H9 (cell line): ENCODE measurements at regions not wholly inside any gene's neighbourhood (a gene's known extent, or its start where the extent isn't known, plus 50 kb on each side); places are given as distances from the start of the nearest gene placed in this dataset.

Experiments used
- DNase-seq: peaks from one replicate; pipeline ENCODE4 v3.0.0-alpha.2; 2017
- H2AFZ ChIP-seq: one replicate; pipeline ENCODE4 v1.6.1; 2013; ENCODE audit warnings: mild to moderate bottlenecking, low read length, control low read depth, moderate library complexity
- H2AK5ac ChIP-seq: 2 replicates; pipeline ENCODE4 v1.6.1; 2013; ENCODE audit warnings: low read length, control low read depth, mixed read lengths; ENCODE audit not compliant: insufficient read length
- H2BK120ac ChIP-seq: one replicate; pipeline ENCODE4 v1.6.1; 2013; ENCODE audit warnings: low read depth, mild to moderate bottlenecking, low read length, control low read depth, inconsistent platforms; ENCODE audit not compliant: poor library complexity, severe bottlenecking
- H2BK12ac ChIP-seq: 2 replicates; pipeline ENCODE4 v1.6.1; 2013; ENCODE audit warnings: low read length, control low read depth, mixed read lengths, low read depth; ENCODE audit not compliant: insufficient read length
- H2BK15ac ChIP-seq: 2 replicates; pipeline ENCODE4 v1.6.1; 2013; ENCODE audit warnings: low read depth, low read length, control low read depth
- H2BK20ac ChIP-seq: one replicate; pipeline ENCODE4 v1.6.1; 2013; ENCODE audit warnings: low read depth, mild to moderate bottlenecking, low read length, control low read depth, inconsistent platforms; ENCODE audit not compliant: poor library complexity, severe bottlenecking
- H2BK5ac ChIP-seq: 2 replicates; pipeline ENCODE4 v1.6.1; 2013; ENCODE audit warnings: low read length, control low read depth, mixed read lengths; ENCODE audit not compliant: insufficient read length
- H3K14ac ChIP-seq: 2 replicates; pipeline ENCODE4 v1.6.1; 2013; ENCODE audit warnings: low read length, control low read depth; ENCODE audit not compliant: insufficient read depth
- H3K18ac ChIP-seq: 2 replicates; pipeline ENCODE4 v1.6.1; 2013; ENCODE audit warnings: low read depth, mild to moderate bottlenecking, mixed read lengths, low read length, control low read depth; ENCODE audit not compliant: insufficient read length
- H3K23ac ChIP-seq: 2 replicates; pipeline ENCODE4 v1.6.1; 2013; ENCODE audit warnings: low read length, control low read depth, mixed read lengths, low read depth; ENCODE audit not compliant: insufficient read length
- H3K23me2 ChIP-seq: 2 replicates; pipeline ENCODE4 v1.6.1; 2013; ENCODE audit warnings: low read depth, mild to moderate bottlenecking, mixed read lengths, low read length, control low read depth; ENCODE audit not compliant: insufficient read length, poor library complexity, severe bottlenecking
- H3K27ac ChIP-seq: 2 replicates; pipeline ENCODE4 v1.5.1; 2013; ENCODE audit warnings: low read length, control low read depth, mixed read lengths, low read depth; ENCODE audit not compliant: insufficient read length
- H3K27me3 ChIP-seq: 2 replicates; pipeline ENCODE4 v1.6.1; 2013; ENCODE audit warnings: low read length, control low read depth, inconsistent platforms; ENCODE audit not compliant: insufficient read depth
- H3K4ac ChIP-seq: 2 replicates; pipeline ENCODE4 v1.6.1; 2013; ENCODE audit warnings: low read depth, mild to moderate bottlenecking, control low read depth, inconsistent platforms, low read length, moderate library complexity
- H3K4me1 ChIP-seq: 2 replicates; pipeline ENCODE4 v1.6.1; 2013; ENCODE audit warnings: low read length, control low read depth, inconsistent platforms; ENCODE audit not compliant: insufficient read depth
- H3K4me2 ChIP-seq: 2 replicates; pipeline ENCODE4 v1.6.1; 2013; ENCODE audit warnings: low read length, control low read depth, mixed read lengths; ENCODE audit not compliant: insufficient read length, insufficient read depth
- H3K56ac ChIP-seq: 2 replicates; pipeline ENCODE4 v1.6.1; 2013; ENCODE audit warnings: low read depth, mild to moderate bottlenecking, mixed read lengths, low read length, control low read depth; ENCODE audit not compliant: insufficient read length
- H3K79me1 ChIP-seq: 2 replicates; pipeline ENCODE4 v1.6.1; 2013; ENCODE audit warnings: low read depth, mild to moderate bottlenecking, moderate library complexity, low read length, control low read depth, inconsistent platforms; ENCODE audit not compliant: insufficient read depth, poor library complexity, severe bottlenecking
- H3K79me2 ChIP-seq: 2 replicates; pipeline ENCODE4 v1.6.1; 2013; ENCODE audit warnings: low read length, control low read depth, inconsistent platforms; ENCODE audit not compliant: insufficient read depth
- H3K9ac ChIP-seq: 2 replicates; pipeline ENCODE4 v1.6.1; 2013; ENCODE audit warnings: low read length, control low read depth, mixed read lengths; ENCODE audit not compliant: insufficient read length; ENCODE audit errors: extremely low read depth
- H3K9me3 ChIP-seq: one replicate; pipeline ENCODE4 v1.6.1; 2013; ENCODE audit warnings: low read depth, low read length, inconsistent platforms; ENCODE audit not compliant: control insufficient read depth
- H3T11ph ChIP-seq: one replicate; pipeline ENCODE4 v1.6.1; 2013; ENCODE audit warnings: mild to moderate bottlenecking, low read length, control low read depth, inconsistent platforms
- H4K20me1 ChIP-seq: one replicate; pipeline ENCODE4 v1.6.1; 2013; ENCODE audit not compliant: control insufficient read depth, insufficient read length, insufficient read depth
- H4K5ac ChIP-seq: 2 replicates; pipeline ENCODE4 v1.6.1; 2013; ENCODE audit warnings: low read depth, mild to moderate bottlenecking, mixed read lengths, low read length, control low read depth; ENCODE audit not compliant: insufficient read length
- H4K8ac ChIP-seq: replicated peaks from 2 replicates; pipeline ENCODE4 v1.6.1; 2013; ENCODE audit warnings: low read length, control low read depth, mixed read lengths, low read depth; ENCODE audit not compliant: insufficient read length
- H4K91ac ChIP-seq: 2 replicates; pipeline ENCODE4 v1.6.1; 2013; ENCODE audit warnings: low read depth, mild to moderate bottlenecking, moderate library complexity, mixed read lengths, low read length, control low read depth; ENCODE audit not compliant: insufficient read length
- H3K27ac Mint-ChIP-seq, 3 experiments: 2 replicates in 2 of 3; 3 replicates in 1 of 3; pipeline ENCODE4 v1.8.0; 2020 to 2021; ENCODE audit warnings: mixed read lengths in 3 of 3, mild to moderate bottlenecking in 1 of 3, moderate library complexity in 1 of 3
- H3K27me3 Mint-ChIP-seq: 2 replicates; pipeline ENCODE4 v1.8.0; 2021; ENCODE audit warnings: low read depth, mild to moderate bottlenecking, moderate library complexity, mixed read lengths
- H3K36me3 Mint-ChIP-seq, 3 experiments: 2 replicates in 2 of 3; 3 replicates in 1 of 3; pipeline ENCODE4 v1.8.0; 2020 to 2021; ENCODE audit warnings: low read depth in 3 of 3, mixed read lengths in 3 of 3; ENCODE audit not compliant: insufficient read depth in 1 of 3
- H3K4me1 Mint-ChIP-seq, 2 experiments: 2 replicates each; pipeline ENCODE4 v1.8.0; 2020; ENCODE audit warnings: mixed read lengths in 2 of 2
- H3K4me3 Mint-ChIP-seq, 2 experiments: 2 replicates in 1 of 2; 3 replicates in 1 of 2; pipeline ENCODE4 v1.8.0; 2020 to 2021; ENCODE audit warnings: mild to moderate bottlenecking in 2 of 2, mixed read lengths in 2 of 2, moderate library complexity in 1 of 2
- H3K9me3 Mint-ChIP-seq, 2 experiments: 2 replicates in 1 of 2; 3 replicates in 1 of 2; pipeline ENCODE4 v1.8.0; 2020; ENCODE audit warnings: mild to moderate bottlenecking in 2 of 2, mixed read lengths in 2 of 2, moderate library complexity in 1 of 2
- WGBS: extraction: QIAGEN DNeasy Blood & Tissue Kit; methylation state at CpG from one replicate; pipeline ENCODE4 v1.1.7; 2013; ENCODE audit warnings: missing lambda C conversion rate, low lambda C conversion rate, mixed read lengths; ENCODE audit not compliant: insufficient read length; ENCODE audit errors: extremely low coverage; 5-methylcytosine and 5-hydroxymethylcytosine counted together
- TF ChIP-seq, protein P1 (sequence below): fragments of 200-600 bp; sonication (generic); conservative IDR thresholded peaks from 3 replicates; pipeline ENCODE4 v1.8.0; 2021; ENCODE audit warnings: antibody characterized with exemption, mild to moderate bottlenecking

DNA sequence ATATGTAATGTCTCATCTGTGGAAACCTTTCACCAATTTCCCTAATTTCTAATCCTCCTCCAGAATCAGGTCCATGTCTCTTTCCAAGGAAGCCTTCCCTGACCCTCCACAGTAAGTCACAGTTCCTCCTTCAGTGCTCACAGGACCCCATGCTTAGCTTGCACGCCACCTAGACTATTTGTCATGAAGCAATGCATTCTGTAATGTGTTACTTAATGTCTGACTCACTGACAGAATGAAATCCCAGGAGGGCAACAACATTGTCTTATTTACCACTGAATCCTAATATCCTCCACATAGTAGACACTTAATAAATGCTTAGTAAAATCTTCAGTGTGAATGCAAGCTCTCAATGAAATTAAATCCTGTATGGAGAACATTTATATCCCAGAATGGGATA lies 245.9 kb upstream of the PLD5 start:
- H3T11ph ChIP-seq: no peak overlapping the region
- no peak overlapping the region for H3K9ac ChIP-seq
- no peaks in the 10 kb centered on the region; a peak in 1 of 4 replicates for H3K4me1 Mint-ChIP-seq
- no peak overlapping the region for H3K4me3 Mint-ChIP-seq
- H2BK15ac ChIP-seq: no peak overlapping the region
- H3K4me1 ChIP-seq: no peaks in the 10 kb centered on the region
- no peak overlapping the region for H3K56ac ChIP-seq
- no peaks in the 10 kb centered on the region for H3K79me1 ChIP-seq
- no peak overlapping the region for H4K91ac ChIP-seq
- no peaks in the 10 kb centered on the region for H4K20me1 ChIP-seq
- no peaks in the 10 kb centered on the region for H3K23me2 ChIP-seq
- H3K27me3 Mint-ChIP-seq: no peaks in the 10 kb centered on the region
- H3K27ac ChIP-seq: no peak overlapping the region
- no peak overlapping the region for H2BK120ac ChIP-seq
- H3K4ac ChIP-seq: no peak overlapping the region
- H3K23ac ChIP-seq: no peak overlapping the region
- no peak overlapping the region for H2BK20ac ChIP-seq
- no peak overlapping the region for H3K18ac ChIP-seq
- no peak overlapping the region for H2BK5ac ChIP-seq
- no peak overlapping the region for H2AK5ac ChIP-seq
- H3K14ac ChIP-seq: no peak overlapping the region
- H4K5ac ChIP-seq: no peak overlapping the region
- WGBS: no CpG with 5 or more reads among the region's 1 CpG
- H4K8ac ChIP-seq: no peak overlapping the region
- DNase-seq: no peak
- TF ChIP-seq, protein P1, sequence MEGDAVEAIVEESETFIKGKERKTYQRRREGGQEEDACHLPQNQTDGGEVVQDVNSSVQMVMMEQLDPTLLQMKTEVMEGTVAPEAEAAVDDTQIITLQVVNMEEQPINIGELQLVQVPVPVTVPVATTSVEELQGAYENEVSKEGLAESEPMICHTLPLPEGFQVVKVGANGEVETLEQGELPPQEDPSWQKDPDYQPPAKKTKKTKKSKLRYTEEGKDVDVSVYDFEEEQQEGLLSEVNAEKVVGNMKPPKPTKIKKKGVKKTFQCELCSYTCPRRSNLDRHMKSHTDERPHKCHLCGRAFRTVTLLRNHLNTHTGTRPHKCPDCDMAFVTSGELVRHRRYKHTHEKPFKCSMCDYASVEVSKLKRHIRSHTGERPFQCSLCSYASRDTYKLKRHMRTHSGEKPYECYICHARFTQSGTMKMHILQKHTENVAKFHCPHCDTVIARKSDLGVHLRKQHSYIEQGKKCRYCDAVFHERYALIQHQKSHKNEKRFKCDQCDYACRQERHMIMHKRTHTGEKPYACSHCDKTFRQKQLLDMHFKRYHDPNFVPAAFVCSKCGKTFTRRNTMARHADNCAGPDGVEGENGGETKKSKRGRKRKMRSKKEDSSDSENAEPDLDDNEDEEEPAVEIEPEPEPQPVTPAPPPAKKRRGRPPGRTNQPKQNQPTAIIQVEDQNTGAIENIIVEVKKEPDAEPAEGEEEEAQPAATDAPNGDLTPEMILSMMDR: no peak
- peaks cover 0 to 13% (median 6%) of the 10 kb centered on the region in 3 experiments; a peak in 3 of 7 replicates for H3K36me3 Mint-ChIP-seq
- H3K4me2 ChIP-seq: no peak overlapping the region
- H3K27me3 ChIP-seq: no peaks in the 10 kb centered on the region
- no peaks in the 10 kb centered on the region for H3K9me3 ChIP-seq
- no peak overlapping the region for H3K27ac Mint-ChIP-seq
- peaks cover 7 to 9% of the 10 kb centered on the region in 2 experiments; a peak in 4 of 5 replicates for H3K9me3 Mint-ChIP-seq
- no peak overlapping the region for H2BK12ac ChIP-seq
- H2AFZ ChIP-seq: no peak overlapping the region
- no peaks in the 10 kb centered on the region for H3K79me2 ChIP-seq
